NB4 (cell line): ENCODE measurements at regions not wholly inside any gene's neighbourhood (a gene's known extent, or its start where the extent isn't known, plus 50 kb on each side); places are given as distances from the start of the nearest gene placed in this dataset.

Source experiments
- DNase-seq: peaks from one replicate; pipeline ENCODE4 v3.0.0; 2010; ENCODE audit warnings: low read depth
- H3K4me3 ChIP-seq: one replicate; pipeline ENCODE4 v1.5.1; 2011; ENCODE audit warnings: mild to moderate bottlenecking, low read depth, low read length, moderate library complexity
- MYC ChIP-seq: IDR thresholded peaks from 2 replicates; pipeline ENCODE4 v1.6.1; 2011; ENCODE audit warnings: low read depth, low read length
- POLR2A ChIP-seq: IDR thresholded peaks from 2 replicates; pipeline ENCODE4 v1.6.1; 2011; ENCODE audit warnings: mild to moderate bottlenecking; ENCODE audit not compliant: insufficient read length; ENCODE audit errors: extremely low read depth
- TF ChIP-seq, protein P1 (sequence below): IDR thresholded peaks from 2 replicates; pipeline ENCODE4 v1.6.1; 2011; ENCODE audit warnings: low read depth, low read length
- TF ChIP-seq, protein P2 (sequence below): IDR thresholded peaks from one replicate; pipeline ENCODE4 v1.5.1; 2012; ENCODE audit warnings: low read depth, low read length

- DNase-seq, result peak; percentile 32
- no peak overlapping the region for H3K4me3 ChIP-seq
- TF ChIP-seq, protein P1, sequence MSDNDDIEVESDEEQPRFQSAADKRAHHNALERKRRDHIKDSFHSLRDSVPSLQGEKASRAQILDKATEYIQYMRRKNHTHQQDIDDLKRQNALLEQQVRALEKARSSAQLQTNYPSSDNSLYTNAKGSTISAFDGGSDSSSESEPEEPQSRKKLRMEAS, result no peak
- TF ChIP-seq, protein P2, sequence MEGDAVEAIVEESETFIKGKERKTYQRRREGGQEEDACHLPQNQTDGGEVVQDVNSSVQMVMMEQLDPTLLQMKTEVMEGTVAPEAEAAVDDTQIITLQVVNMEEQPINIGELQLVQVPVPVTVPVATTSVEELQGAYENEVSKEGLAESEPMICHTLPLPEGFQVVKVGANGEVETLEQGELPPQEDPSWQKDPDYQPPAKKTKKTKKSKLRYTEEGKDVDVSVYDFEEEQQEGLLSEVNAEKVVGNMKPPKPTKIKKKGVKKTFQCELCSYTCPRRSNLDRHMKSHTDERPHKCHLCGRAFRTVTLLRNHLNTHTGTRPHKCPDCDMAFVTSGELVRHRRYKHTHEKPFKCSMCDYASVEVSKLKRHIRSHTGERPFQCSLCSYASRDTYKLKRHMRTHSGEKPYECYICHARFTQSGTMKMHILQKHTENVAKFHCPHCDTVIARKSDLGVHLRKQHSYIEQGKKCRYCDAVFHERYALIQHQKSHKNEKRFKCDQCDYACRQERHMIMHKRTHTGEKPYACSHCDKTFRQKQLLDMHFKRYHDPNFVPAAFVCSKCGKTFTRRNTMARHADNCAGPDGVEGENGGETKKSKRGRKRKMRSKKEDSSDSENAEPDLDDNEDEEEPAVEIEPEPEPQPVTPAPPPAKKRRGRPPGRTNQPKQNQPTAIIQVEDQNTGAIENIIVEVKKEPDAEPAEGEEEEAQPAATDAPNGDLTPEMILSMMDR, result peak; percentile 11
Measured at GRCh38 chr6:98769546-98769945, 64.8 kb upstream of the POU3F2 start.

- no peak for DNase-seq
- H3K4me3 ChIP-seq, result no peak overlapping the region
- TF ChIP-seq MYC, result no peak
- TF ChIP-seq, protein P1, result no peak
- TF ChIP-seq POLR2A, result no peak
- TF ChIP-seq, protein P2, result no peak
Measured at GRCh38 chr6:98775205-98775604, 59.2 kb upstream of the POU3F2 start.

DNA sequence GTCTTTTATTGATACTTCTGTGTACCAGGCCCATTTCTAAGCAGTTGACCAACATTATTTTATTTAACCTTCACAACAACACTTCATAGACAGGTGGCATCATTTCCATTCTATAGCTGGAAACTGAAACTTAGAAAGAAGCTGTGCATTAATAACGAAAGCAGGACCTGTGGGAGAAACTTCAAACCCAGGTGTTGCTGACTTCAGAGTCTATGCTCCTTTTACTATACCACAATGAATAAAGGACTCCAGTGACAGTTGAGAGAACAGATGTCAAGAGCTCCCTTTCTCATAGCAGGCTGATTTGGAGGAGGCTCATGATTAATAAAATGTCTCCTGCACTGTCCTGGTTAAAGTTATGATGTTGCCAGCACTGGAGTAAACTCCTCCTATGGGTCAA is 56.6 kb upstream of the POU3F2 start:
- no peak overlapping the region for H3K4me3 ChIP-seq
- no peak for DNase-seq
- TF ChIP-seq, protein P2, result no peak
- TF ChIP-seq, protein P1, result no peak
- TF ChIP-seq MYC (no peak), POLR2A (no peak)

DNA sequence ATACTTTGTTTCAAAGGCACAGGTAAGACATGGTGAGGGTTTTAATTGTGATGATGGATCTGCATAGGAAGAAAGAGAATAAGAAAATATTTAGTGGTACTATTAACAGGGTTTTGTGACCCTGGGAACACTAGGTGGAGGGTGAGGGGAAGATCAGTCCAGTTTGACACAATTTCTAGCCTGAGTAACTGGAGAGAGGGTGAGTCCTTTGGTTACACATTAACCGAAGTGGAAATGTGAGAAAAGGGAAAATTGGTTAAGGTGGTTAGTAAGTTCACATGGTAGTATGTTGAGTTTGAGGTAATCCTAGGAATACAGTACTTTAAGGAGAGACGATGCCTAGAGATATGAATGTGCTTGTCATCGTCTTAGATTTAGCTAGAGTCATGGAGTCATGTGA is 54.8 kb upstream of the POU3F2 start:
- TF ChIP-seq, protein P1, result no peak
- TF ChIP-seq, protein P2, result no peak
- TF ChIP-seq MYC (no peak), POLR2A (no peak)
- no peak overlapping the region for H3K4me3 ChIP-seq
- no peak for DNase-seq

GRCh38 chr6:98782772-98783171 is 51.6 kb upstream of the POU3F2 start:
- TF ChIP-seq MYC (no peak), POLR2A (no peak)
- TF ChIP-seq, protein P2, result no peak
- TF ChIP-seq, protein P1, result no peak
- DNase-seq, result no peak
- H3K4me3 ChIP-seq, result no peak overlapping the region

- TF ChIP-seq MYC, result no peak
- TF ChIP-seq POLR2A, result no peak
- TF ChIP-seq, protein P2, result no peak
- TF ChIP-seq, protein P1, result no peak
- DNase-seq, result no peak
- no peak overlapping the region for H3K4me3 ChIP-seq
Measured at GRCh38 chr6:98783578-98783977, 50.8 kb upstream of the POU3F2 start.
